Adrenal gland (tissue), 5 donors: ENCODE measurements at regions not wholly inside any gene's neighbourhood (a gene's known extent, or its start where the extent isn't known, plus 50 kb on each side); places are given as distances from the start of the nearest gene placed in this dataset.

ENCODE experiments used
- POLR2A ChIP-seq, 2 donors: fragments of 450-650 bp; IDR thresholded peaks; one replicate each; pipeline ENCODE4 v1.6.1; 2017; ENCODE audit warnings: antibody characterized with exemption in 2 of 2, mild to moderate bottlenecking in 2 of 2, moderate library complexity in 1 of 2
- TF ChIP-seq, protein P1 (sequence below), 6 experiments: fragments of 450-650 bp in 4 of 6; fragments of 200-600 bp in 2 of 6; sonication (generic) in 1 of 6; IDR thresholded peaks; 1 replicate in 5 of 6; 2 replicates in 1 of 6; pipeline versions ENCODE4 v1.5.1 to v1.8.0; 2016 to 2021; ENCODE audit warnings: antibody characterized with exemption in 6 of 6, mild to moderate bottlenecking in 2 of 6, moderate library complexity in 1 of 6
- donor health status: DM: no; HTN: no; CAD: no.

DNA sequence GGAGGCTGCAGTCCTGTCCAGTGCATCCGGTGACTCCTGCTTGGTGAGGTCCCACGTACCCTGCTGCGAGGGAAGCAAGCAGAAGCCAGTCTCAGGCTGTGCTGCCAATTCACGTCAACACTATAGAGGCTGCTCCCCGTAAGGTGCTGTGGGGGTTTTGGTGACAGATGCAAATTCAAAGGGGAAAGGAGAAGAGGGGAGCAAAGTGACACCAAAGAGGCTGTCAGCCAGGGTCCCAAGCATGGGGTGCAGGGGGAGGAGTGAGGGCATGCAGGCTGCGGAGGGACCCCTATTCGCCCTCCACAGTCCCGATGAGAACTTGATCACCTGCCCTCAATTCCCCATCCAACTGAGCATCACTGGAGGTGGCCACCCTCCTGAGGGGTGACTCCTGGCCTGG lies 179.4 kb upstream of the HS6ST1 start:
- TF ChIP-seq, protein P1, sequence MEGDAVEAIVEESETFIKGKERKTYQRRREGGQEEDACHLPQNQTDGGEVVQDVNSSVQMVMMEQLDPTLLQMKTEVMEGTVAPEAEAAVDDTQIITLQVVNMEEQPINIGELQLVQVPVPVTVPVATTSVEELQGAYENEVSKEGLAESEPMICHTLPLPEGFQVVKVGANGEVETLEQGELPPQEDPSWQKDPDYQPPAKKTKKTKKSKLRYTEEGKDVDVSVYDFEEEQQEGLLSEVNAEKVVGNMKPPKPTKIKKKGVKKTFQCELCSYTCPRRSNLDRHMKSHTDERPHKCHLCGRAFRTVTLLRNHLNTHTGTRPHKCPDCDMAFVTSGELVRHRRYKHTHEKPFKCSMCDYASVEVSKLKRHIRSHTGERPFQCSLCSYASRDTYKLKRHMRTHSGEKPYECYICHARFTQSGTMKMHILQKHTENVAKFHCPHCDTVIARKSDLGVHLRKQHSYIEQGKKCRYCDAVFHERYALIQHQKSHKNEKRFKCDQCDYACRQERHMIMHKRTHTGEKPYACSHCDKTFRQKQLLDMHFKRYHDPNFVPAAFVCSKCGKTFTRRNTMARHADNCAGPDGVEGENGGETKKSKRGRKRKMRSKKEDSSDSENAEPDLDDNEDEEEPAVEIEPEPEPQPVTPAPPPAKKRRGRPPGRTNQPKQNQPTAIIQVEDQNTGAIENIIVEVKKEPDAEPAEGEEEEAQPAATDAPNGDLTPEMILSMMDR (IDR thresholded peaks at IDR 0.05): no peak
- no peak for TF ChIP-seq POLR2A (IDR thresholded peaks at IDR 0.05)
